ENCODE measurements at regions not wholly inside any gene's neighbourhood (a gene's known extent, or its start where the extent isn't known, plus 50 kb on each side); places are given as distances from the start of the nearest gene placed in this dataset.
"Not testable (repeated sequence)": the region's sequence is repeated elsewhere in the genome, so short reads cannot be mapped to it uniquely, and the experiment has no call there.

GRCh38 chr2:14082640-14083039 is 549.9 kb upstream of the LRATD1 start:
- H3K36me3 Mint-ChIP-seq (ENCODE audit: insufficient read depth in 2 of 2) = no peaks in the 10 kb centered on the region
- peaks cover 1 to 22% of the 10 kb centered on the region in 2 donors for H3K9me3 Mint-ChIP-seq
- H3K27me3 Mint-ChIP-seq (ENCODE audit: low read depth) = no peaks in the 10 kb centered on the region
- no peak for ATAC-seq (replicated peaks in 1 of 2)
- H3K4me1 Mint-ChIP-seq (ENCODE audit: low read depth) = no peaks in the 10 kb centered on the region
- DNase-seq = no peak
- H3K27ac Mint-ChIP-seq = no peak overlapping the region
- H3K4me3 Mint-ChIP-seq = no peak overlapping the region

DNA sequence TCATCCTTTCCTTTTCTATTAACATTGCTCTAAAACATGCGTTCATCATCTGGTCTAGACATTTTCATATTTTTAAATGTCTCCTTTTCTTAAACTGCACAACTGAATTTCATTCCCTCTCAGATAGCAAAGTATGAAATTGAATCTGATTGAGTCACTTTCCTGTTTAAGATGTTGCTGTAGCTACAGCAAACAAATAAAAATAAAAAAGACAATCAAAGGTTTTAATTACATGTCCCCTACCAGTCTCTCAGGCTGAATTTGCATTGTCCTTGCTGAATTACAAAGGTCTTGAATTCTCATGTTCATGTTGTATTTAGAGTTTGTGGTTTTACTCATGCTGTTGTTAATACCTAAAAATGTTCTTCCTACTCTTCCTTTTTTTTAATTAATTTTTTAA is 537.9 kb upstream of the LRATD1 start:
- Mint-ChIP-seq H3K27ac (no peak overlapping the region), H3K4me3 (no peak overlapping the region), H3K27me3 (ENCODE audit: low read depth) (no peaks in the 10 kb centered on the region), H3K9me3 (no peaks in the 10 kb centered on the region), H3K36me3 (ENCODE audit: insufficient read depth in 2 of 2) (no peaks in the 10 kb centered on the region), H3K4me1 (ENCODE audit: low read depth) (no peaks in the 10 kb centered on the region)
- ATAC-seq (replicated peaks in 1 of 2) = no peak
- DNase-seq = no peak

DNA sequence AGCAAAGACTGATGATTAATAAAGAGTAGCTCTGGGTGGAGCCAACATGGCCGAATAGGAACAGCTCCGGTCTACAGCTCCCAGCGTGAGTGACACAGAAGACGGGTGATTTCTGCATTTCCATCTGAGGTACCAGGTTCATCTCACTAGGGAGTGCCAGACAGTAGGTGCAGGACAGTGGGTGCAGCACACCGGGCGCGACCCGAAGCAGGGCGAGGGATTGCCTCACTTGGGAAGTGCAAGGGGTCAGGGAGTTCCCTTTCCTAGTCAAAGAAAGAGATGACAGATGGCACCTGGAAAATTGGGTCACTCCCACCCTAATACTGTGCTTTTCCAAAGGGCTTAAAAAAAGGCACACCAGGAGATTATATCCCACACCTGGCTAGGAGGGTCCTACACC is 533.4 kb upstream of the LRATD1 start:
- not testable (repeated sequence) for H3K27ac Mint-ChIP-seq

DNA sequence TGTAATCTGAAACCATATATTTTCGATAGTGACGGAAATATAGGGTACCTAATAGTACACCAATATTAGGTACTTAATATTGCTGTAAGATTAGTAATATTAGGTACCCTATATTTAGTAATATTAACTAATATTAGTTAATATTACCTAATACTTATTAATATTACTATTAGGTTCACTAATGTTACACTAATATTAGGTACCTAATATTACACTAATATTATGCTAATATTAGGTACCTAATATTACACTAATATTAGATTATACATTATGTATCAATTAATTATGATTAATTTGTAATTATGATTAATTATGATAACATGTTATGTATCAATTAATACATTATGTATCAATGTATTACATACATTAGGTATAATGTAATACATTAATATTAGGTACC is 518.2 kb upstream of the LRATD1 start:
- H3K27ac Mint-ChIP-seq = no peak overlapping the region
- H3K36me3 Mint-ChIP-seq (ENCODE audit: insufficient read depth in 2 of 2) = no peaks in the 10 kb centered on the region
- peaks cover 2 to 3% of the 10 kb centered on the region in 2 donors for H3K9me3 Mint-ChIP-seq
- H3K4me3 Mint-ChIP-seq = no peak overlapping the region
- no peaks in the 10 kb centered on the region for H3K27me3 Mint-ChIP-seq (ENCODE audit: low read depth)
- ATAC-seq (replicated peaks in 1 of 2) (no peak), DNase-seq (no peak)
- H3K4me1 Mint-ChIP-seq (ENCODE audit: low read depth) = no peaks in the 10 kb centered on the region

More for the DNA sequence above, 533.4 kb upstream of the LRATD1 start:
- H3K27me3 Mint-ChIP-seq (ENCODE audit: low read depth); H3K36me3 Mint-ChIP-seq (ENCODE audit: insufficient read depth in 2 of 2); H3K4me1 Mint-ChIP-seq (ENCODE audit: low read depth); H3K9me3 Mint-ChIP-seq; DNase-seq; ATAC-seq (replicated peaks in 1 of 2); H3K4me3 Mint-ChIP-seq: not testable (repeated sequence)

GRCh38 chr2:14120376-14120775 is 512.1 kb upstream of the LRATD1 start:
- Mint-ChIP-seq H3K4me3 (no peak overlapping the region), H3K9me3 (peaks cover 3 to 6% of the 10 kb centered on the region in 2 donors), H3K4me1 (ENCODE audit: low read depth) (no peaks in the 10 kb centered on the region), H3K27ac (no peak overlapping the region), H3K27me3 (ENCODE audit: low read depth) (no peaks in the 10 kb centered on the region), H3K36me3 (ENCODE audit: insufficient read depth in 2 of 2) (no peaks in the 10 kb centered on the region)
- DNase-seq = no peak
- ATAC-seq (replicated peaks in 1 of 2) = no peak

GRCh38 chr2:14123436-14124103 is 508.9 kb upstream of the LRATD1 start:
- H3K27ac Mint-ChIP-seq = no peak overlapping the region
- peaks cover 5 to 6% of the 10 kb centered on the region in 2 donors for H3K9me3 Mint-ChIP-seq
- H3K36me3 Mint-ChIP-seq (ENCODE audit: insufficient read depth in 2 of 2) = no peaks in the 10 kb centered on the region
- no peaks in the 10 kb centered on the region for H3K27me3 Mint-ChIP-seq (ENCODE audit: low read depth)
- DNase-seq = no peak
- no peaks in the 10 kb centered on the region for H3K4me1 Mint-ChIP-seq (ENCODE audit: low read depth)
- ATAC-seq (replicated peaks in 1 of 2) = no peak
- H3K4me3 Mint-ChIP-seq = no peak overlapping the region

DNA sequence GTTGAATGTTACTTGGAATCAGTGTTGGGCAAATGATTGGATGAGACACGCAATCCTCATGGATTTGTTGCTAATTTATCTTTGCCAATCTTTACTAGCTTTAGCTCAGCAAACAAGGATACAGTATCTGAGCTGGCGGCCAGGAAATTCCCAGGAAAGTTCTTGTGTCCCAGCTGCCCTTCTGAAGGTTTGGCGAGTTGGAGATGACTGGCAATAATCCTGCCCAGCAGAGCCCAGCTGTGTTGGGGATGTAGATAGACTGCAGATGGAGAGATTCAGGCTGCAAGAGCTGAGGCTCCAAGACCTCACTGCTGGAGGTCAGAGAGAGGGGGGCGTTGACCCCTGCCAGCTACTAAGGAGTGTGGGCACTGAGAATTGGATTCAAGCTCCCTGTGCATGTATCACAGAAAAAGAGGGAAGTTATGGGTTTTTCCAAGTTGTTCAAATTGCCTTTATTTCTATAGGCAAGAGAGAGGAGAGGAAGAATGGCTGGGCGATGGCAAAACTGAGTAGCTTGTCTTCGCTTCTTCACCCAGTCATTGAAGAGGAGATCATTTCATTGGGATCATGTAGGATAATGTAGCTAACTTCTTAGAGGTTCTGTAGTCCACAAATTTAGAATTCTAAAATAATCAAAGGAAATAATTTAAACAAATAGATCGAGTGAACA is 506.8 kb upstream of the LRATD1 start:
- no peak for DNase-seq
- Mint-ChIP-seq H3K27ac (no peak overlapping the region), H3K9me3 (peaks cover 5 to 6% of the 10 kb centered on the region in 2 donors), H3K27me3 (ENCODE audit: low read depth) (no peaks in the 10 kb centered on the region), H3K4me3 (no peak overlapping the region), H3K36me3 (ENCODE audit: insufficient read depth in 2 of 2) (no peaks in the 10 kb centered on the region), H3K4me1 (ENCODE audit: low read depth) (no peaks in the 10 kb centered on the region)
- no peak for ATAC-seq (replicated peaks in 1 of 2)

DNA sequence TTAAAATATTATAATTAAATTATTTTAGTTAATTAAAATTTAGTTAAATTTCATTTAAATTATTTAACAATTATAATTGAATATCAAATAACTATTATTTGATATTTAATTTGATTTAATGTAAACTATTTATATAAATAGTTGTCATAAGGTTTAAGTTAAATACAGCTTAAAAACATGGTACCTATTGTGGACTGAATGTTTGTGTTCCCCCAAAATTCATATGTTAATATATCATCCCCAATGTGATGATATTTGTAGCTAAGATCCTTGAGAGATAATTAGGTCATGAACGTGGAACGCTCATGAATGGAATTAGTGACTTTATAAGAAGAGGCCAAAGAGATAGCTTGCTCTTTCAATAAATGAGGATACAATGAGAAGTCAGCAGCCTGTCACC is 505.7 kb upstream of the LRATD1 start:
- Mint-ChIP-seq H3K4me3 (no peak overlapping the region), H3K4me1 (ENCODE audit: low read depth) (no peaks in the 10 kb centered on the region), H3K27me3 (ENCODE audit: low read depth) (no peaks in the 10 kb centered on the region), H3K27ac (no peak overlapping the region), H3K9me3 (peaks cover 2 to 6% of the 10 kb centered on the region in 2 donors), H3K36me3 (ENCODE audit: insufficient read depth in 2 of 2) (no peaks in the 10 kb centered on the region)
- ATAC-seq (replicated peaks in 1 of 2) (no peak), DNase-seq (no peak)

DNA sequence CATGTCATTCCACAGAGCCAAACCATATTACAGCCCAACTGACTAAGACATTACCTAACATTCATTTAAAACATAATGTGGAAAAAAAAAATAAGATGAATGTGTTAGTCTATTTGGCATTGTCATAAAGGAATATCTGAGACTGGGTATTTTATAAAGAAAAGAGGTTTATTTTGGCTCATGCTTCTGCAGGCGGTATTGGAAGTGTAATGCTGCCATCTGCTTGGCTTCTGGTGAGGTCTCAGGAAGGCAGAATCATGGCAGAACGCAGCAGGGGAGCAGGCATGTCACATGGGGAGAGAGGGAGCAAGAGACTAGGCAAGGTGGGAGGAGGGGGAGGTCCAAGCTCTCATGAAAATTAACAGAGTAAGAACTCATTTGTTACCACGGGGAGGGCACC is 504.8 kb upstream of the LRATD1 start:
- no peaks in the 10 kb centered on the region for H3K27me3 Mint-ChIP-seq (ENCODE audit: low read depth)
- ATAC-seq (replicated peaks in 1 of 2) = no peak
- no peaks in the 10 kb centered on the region for H3K36me3 Mint-ChIP-seq (ENCODE audit: insufficient read depth in 2 of 2)
- no peaks in the 10 kb centered on the region for H3K4me1 Mint-ChIP-seq (ENCODE audit: low read depth)
- H3K27ac Mint-ChIP-seq = no peak overlapping the region
- H3K9me3 Mint-ChIP-seq = peaks cover 4 to 6% of the 10 kb centered on the region in 2 donors
- DNase-seq = no peak
- no peak overlapping the region for H3K4me3 Mint-ChIP-seq

DNA sequence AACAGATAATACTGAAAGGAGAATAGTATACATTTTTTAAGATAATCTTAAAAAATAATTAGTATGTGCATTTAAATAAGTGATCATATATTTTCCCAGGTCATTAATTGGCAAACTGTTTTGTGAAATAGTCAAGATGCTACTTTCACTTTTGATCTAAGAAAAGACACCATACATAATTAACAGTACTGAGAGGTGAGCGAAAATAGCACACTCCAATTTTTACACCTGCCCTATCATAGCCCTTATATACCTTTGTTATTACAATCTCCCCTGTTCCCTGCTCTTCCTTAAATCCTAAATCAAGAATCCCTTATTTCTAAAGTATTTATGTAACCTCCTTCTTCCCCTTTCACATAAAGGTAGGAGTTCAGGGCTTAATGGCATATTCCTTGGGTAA is 500.1 kb upstream of the LRATD1 start:
- H3K9me3 Mint-ChIP-seq = peaks cover 9 to 20% of the 10 kb centered on the region in 2 donors
- ATAC-seq (replicated peaks in 1 of 2) (no peak), DNase-seq (no peak)
- peaks cover 0 to 2% of the 10 kb centered on the region in 2 donors for H3K36me3 Mint-ChIP-seq (ENCODE audit: insufficient read depth in 2 of 2)
- H3K4me1 Mint-ChIP-seq (ENCODE audit: low read depth) = no peaks in the 10 kb centered on the region
- H3K27me3 Mint-ChIP-seq (ENCODE audit: low read depth) = no peaks in the 10 kb centered on the region
- no peak overlapping the region for H3K27ac Mint-ChIP-seq
- no peak overlapping the region for H3K4me3 Mint-ChIP-seq

GRCh38 chr2:14134771-14135170 is 497.7 kb upstream of the LRATD1 start:
- Mint-ChIP-seq H3K4me1 (ENCODE audit: low read depth) (no peaks in the 10 kb centered on the region), H3K27me3 (ENCODE audit: low read depth) (no peaks in the 10 kb centered on the region), H3K27ac (no peak overlapping the region), H3K9me3 (peaks cover 9 to 20% of the 10 kb centered on the region in 2 donors), H3K4me3 (no peak overlapping the region), H3K36me3 (ENCODE audit: insufficient read depth in 2 of 2) (peaks cover 0 to 2% of the 10 kb centered on the region in 2 donors)
- no peak for ATAC-seq (replicated peaks in 1 of 2)
- DNase-seq = no peak

DNA sequence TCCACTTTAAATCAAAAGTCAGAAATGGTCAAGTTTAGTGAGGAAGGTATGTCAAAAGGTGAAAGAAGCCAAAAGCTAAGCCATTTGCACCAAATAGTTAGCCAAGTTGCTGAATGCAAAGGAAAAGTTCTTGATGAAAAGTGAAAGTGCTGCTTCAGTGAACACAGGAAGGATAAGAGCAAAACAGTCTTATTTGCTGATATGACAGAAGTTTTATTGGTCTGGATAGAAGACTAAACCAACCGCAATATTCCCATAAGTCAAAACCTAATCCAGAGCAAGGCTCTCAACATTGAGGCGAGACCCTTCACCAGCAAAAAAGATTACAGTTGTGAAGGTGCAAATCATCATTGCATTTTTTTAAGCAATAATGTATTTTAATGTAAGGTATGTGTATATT is 496.5 kb upstream of the LRATD1 start:
- DNase-seq (no peak), ATAC-seq (replicated peaks in 1 of 2) (no peak)
- Mint-ChIP-seq H3K4me3 (no peak overlapping the region), H3K4me1 (ENCODE audit: low read depth) (no peaks in the 10 kb centered on the region), H3K27me3 (ENCODE audit: low read depth) (no peaks in the 10 kb centered on the region), H3K27ac (no peak overlapping the region), H3K9me3 (peaks cover 9 to 20% of the 10 kb centered on the region in 2 donors), H3K36me3 (ENCODE audit: insufficient read depth in 2 of 2) (peaks cover 0 to 2% of the 10 kb centered on the region in 2 donors)

- Mint-ChIP-seq H3K9me3 (peaks cover 9 to 17% of the 10 kb centered on the region in 2 donors), H3K27me3 (ENCODE audit: low read depth) (no peaks in the 10 kb centered on the region), H3K4me1 (ENCODE audit: low read depth) (no peaks in the 10 kb centered on the region), H3K36me3 (ENCODE audit: insufficient read depth in 2 of 2) (peaks cover 0 to 2% of the 10 kb centered on the region in 2 donors), H3K4me3 (no peak overlapping the region), H3K27ac (no peak overlapping the region)
- ATAC-seq (replicated peaks in 1 of 2) (no peak), DNase-seq (no peak)
Observed at GRCh38 chr2:14137643-14138042, 494.9 kb upstream of the LRATD1 start.
